HG03159 (cell line): ENCODE measurements at regions not wholly inside any gene's neighbourhood (a gene's known extent, or its start where the extent isn't known, plus 50 kb on each side); places are given as distances from the start of the nearest gene placed in this dataset.
"Not testable (repeated sequence)": the region's sequence is repeated elsewhere in the genome, so short reads cannot be mapped to it uniquely, and the experiment has no call there.

Experiments
- ATAC-seq: cut with Tn5 transposase; IDR thresholded peaks from one replicate; pipeline ENCODE4 v1.9.1; 2021; ENCODE audit warnings: mild to moderate bottlenecking, moderate library complexity; ENCODE audit not compliant: unreplicated experiment

DNA sequence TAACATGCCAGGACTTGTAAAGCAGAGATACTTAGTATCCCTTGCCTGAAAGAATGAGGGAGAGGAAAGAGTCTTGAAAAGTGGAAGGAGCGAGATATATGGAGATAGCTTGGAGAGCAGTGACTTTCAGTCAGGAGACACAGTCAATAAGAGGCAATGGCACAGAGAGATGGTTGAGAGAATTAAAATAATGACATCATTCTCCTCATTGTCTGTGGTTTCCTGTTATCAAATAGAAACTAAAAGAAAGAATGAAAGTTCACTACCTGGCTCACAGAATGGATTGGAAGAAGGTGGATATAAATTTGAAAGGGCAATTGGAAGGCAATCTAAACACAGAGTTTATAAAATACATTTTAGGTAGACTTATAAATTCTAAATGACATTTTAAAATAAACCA is 760.2 kb upstream of the AADAT start:
- peak; percentile 68 for ATAC-seq

- no peak for ATAC-seq
Observed at GRCh38 chr4:170827562-170828274, 738.0 kb upstream of the AADAT start.

DNA sequence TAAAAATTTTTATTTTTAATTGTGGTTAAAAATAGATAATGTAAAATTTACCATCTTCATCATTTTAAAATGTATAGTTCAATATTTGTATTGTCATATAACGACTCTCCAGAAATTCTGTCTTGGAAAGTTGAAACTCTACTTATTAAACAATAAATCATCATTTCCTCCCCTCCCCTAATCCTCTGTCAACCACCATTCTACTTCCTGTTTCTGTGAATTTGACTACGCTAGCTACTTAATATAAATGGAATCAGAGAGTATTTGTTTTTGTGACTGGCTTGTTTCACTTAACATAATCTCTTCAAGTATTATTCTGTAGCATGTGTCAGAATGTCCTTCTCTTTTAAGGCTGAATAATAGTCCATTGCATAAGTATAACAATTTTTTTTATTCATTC is 729.0 kb upstream of the AADAT start:
- no peak for ATAC-seq

DNA sequence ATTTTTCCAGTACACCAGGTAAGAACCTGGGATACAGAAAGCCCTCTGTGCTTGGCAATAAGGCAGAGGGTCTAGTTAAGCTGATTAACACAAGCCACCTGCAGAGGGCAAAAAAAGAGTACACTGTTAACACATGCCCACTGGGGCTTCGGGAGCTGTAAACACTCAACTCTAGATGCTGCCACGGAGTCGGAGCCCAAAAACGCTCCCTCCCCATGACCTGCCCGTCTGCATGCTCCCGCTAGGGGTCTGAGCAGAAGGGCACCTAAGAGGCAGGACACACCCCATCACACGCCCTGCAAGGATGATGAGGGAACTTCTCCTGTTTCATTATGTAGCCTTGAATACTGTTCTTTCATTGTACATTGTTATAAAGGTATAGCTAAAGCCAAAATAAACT is 715.6 kb upstream of the AADAT start:
- no peak for ATAC-seq

GRCh38 chr4:170804930-170805329 is 715.2 kb upstream of the AADAT start:
- ATAC-seq: no peak

DNA sequence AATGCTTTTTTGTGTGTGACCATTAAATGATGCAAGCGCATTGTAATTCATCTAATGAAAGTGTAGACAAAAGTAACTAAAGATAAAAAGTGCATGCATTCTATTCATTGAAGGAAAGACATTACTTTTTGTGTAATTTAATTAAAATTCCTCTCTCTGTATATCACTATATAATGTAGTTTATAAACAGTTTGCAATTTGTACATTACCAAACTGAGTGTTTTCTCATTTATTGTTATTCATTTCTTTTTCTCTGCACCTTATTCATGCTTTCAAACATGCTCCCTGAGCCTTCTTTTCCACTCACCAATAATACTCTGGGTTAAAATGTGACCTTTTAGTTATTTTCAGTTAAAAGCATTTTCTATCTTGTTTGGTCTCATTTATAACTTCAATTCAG is 713.7 kb upstream of the AADAT start:
- no peak for ATAC-seq

GRCh38 chr4:170801771-170802170 is 712.0 kb upstream of the AADAT start:
- ATAC-seq: no peak

DNA sequence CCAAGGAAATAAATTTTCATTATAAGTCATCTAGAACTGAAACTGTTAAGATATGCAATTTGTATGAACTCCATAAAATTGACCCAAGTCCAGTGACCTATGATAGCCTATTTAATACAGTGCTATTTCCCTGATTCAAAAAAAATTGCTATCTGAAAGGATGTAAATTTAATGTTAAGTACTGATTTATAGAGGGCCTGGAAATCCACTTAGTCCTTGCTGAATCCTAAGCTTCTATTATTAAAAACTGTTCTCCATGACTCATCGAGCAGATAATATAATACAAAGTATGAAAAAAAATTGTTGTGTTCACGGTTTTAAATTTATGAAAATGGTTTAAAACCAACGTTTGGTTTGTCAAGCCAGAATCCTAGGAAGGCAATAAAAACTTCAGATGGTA is 704.8 kb upstream of the AADAT start:
- ATAC-seq: no peak

DNA sequence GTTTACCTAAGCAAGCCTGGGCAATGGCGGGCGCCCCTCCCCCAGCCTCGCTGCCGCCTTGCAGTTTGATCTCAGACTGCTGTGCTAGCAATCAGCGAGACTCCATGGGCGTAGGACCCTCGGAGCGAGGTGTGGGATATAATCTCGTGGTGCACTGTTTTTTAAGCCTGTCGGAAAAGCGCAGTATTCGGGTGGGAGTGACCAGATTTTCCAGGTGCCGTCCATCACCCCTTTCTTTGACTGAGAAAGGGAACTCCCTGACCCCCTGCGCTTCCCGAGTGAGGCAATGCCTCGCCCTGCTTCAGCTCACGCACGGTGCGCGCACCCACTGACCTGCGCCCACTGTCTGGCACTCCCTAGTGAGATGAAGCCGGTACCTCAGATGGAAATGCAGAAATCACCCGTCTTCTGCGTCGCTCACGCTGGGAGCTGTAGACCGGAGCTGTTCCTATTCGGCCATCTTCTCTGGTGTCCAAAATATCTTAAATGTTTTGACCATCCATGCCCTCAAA is 698.8 kb upstream of the AADAT start:
- not testable (repeated sequence) for ATAC-seq

GRCh38 chr4:170777663-170778062 is 687.9 kb upstream of the AADAT start:
- no peak for ATAC-seq

- no peak for ATAC-seq
Observed at GRCh38 chr4:170776983-170777382, 687.2 kb upstream of the AADAT start.

- ATAC-seq: no peak
Observed at GRCh38 chr4:170775851-170776250, 686.1 kb upstream of the AADAT start.

- no peak for ATAC-seq
Observed at GRCh38 chr4:170773709-170774273, 684.0 kb upstream of the AADAT start.

DNA sequence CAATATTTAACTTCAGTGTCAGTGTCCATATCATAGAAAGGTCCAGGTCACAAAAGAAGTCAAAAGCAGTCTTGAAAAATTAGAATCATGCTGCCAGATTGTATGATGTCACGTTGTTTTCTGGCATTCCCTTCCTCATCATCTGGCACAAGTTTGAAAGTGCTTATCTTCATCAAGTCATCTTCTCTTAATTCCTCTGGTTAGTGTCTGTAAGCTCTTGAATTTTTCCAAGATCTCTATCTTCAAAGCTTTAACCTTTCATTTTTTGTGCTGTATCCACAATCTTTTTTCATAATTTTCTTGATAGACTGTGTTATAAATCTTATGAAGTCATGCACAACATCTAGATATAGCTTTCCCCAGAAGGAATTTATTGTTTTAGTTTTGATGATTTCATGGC is 682.7 kb upstream of the AADAT start:
- ATAC-seq: no peak

GRCh38 chr4:170770664-170771063 is 680.9 kb upstream of the AADAT start:
- ATAC-seq: no peak

- ATAC-seq: no peak
Observed at GRCh38 chr4:170769862-170770261, 680.1 kb upstream of the AADAT start.

- no peak for ATAC-seq
Observed at GRCh38 chr4:170758988-170759387, 669.2 kb upstream of the AADAT start.

DNA sequence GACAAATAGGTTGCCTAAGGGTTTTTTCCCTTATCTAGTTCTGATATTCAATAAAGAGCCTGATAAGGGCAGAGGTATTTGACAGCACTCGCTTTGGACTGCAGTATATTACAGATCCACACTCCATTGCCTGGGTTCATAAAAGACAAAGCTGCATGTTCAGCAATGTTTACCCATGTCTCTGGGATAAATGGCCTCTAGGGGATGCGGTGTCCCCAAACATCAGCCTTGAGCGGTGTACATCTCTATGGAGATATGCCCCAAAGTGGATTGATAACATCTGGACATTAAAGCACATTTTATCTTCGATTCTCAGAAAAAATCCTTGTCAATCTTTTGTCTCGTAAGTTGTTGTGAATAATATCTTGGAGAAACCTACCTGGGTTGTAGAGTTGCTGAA is 660.8 kb upstream of the AADAT start:
- no peak for ATAC-seq

GRCh38 chr4:170748975-170749374 is 659.2 kb upstream of the AADAT start:
- no peak for ATAC-seq

DNA sequence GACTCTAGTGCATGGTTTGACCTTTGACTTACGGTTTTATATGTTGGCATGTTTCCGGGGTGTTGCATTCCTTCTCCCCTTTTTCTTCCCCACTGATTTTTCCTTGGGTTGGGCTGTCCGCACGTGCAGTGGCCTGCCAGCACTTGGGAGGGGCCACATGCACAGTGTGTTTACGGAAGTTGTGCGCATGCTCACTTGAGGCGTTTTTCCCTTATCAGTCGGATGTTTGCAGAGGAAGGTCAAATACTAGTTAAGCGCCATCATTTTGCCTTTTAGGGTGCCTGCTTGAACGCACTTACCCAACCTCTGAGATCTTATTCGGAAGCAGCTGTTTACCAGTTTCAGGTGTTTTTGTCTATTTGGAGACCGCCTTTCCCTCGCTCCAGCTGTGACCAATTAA is 653.9 kb upstream of the AADAT start:
- no peak for ATAC-seq

- no peak for ATAC-seq
Observed at GRCh38 chr4:170741856-170742255, 652.1 kb upstream of the AADAT start.

DNA sequence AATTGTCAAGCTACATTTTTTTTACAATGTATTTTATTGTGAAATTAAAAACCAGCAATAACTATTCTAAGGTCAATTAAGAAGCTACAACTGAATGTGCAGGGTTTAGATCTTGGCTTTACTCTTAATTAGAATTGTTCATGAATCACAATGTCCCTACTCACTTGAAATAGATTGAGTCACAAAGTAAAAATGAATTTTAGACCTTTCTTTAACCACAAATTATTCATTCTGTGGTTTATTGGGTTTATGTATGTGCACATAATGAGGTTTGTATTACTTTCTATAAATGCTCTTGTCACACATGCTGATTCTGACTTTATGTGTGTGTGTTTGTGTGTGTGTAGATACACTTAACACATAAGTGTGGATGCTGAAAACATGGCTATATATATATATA is 647.0 kb upstream of the AADAT start:
- ATAC-seq: no peak

- no peak for ATAC-seq
Observed at GRCh38 chr4:170729897-170730296, 640.1 kb upstream of the AADAT start.
